CD14-positive monocyte (primary cell): ENCODE measurements at regions not wholly inside any gene's neighbourhood (a gene's known extent, or its start where the extent isn't known, plus 50 kb on each side); places are given as distances from the start of the nearest gene placed in this dataset.

Experiments
- DNase-seq, 3 donors: peaks; one replicate each; pipeline ENCODE4 v3.0.0-alpha.2; 2011 to 2022
- H2AFZ ChIP-seq: 2 replicates; pipeline ENCODE4 v1.6.0; 2012; ENCODE audit warnings: mild to moderate bottlenecking, low read depth, low read length, inconsistent platforms; ENCODE audit not compliant: insufficient read depth, poor library complexity, severe bottlenecking
- H3K27ac ChIP-seq, 2 donors: 1 replicate in 1 of 2; 2 replicates in 1 of 2; pipeline ENCODE4 v1.5.1; 2012 to 2013; ENCODE audit warnings: low read length in 2 of 2, control low read depth in 1 of 2, inconsistent platforms in 1 of 2, low read depth in 1 of 2, mild to moderate bottlenecking in 1 of 2
- H3K27me3 ChIP-seq, 2 donors: one replicate each; pipeline versions ENCODE4 v1.6.0 to v1.6.1; 2011 to 2013; ENCODE audit warnings: low read length in 2 of 2; ENCODE audit not compliant: control insufficient read depth in 2 of 2, insufficient read depth in 2 of 2
- H3K36me3 ChIP-seq, 2 donors: replicated peaks in 1 of 2; 1 replicate in 1 of 2; 2 replicates in 1 of 2; pipeline versions ENCODE4 v1.5.1 to v1.6.1; 2012 to 2013; ENCODE audit warnings: low read length in 2 of 2, control low read depth in 1 of 2, inconsistent platforms in 1 of 2, mild to moderate bottlenecking in 1 of 2; ENCODE audit not compliant: insufficient read depth in 2 of 2, control insufficient read depth in 1 of 2
- H3K4me1 ChIP-seq, 2 donors: 1 replicate in 1 of 2; 2 replicates in 1 of 2; pipeline versions ENCODE4 v1.5.1 to v1.6.1; 2012 to 2013; ENCODE audit warnings: low read length in 2 of 2, control low read depth in 1 of 2, inconsistent platforms in 1 of 2, mild to moderate bottlenecking in 1 of 2, moderate library complexity in 1 of 2; ENCODE audit not compliant: insufficient read depth in 2 of 2, control insufficient read depth in 1 of 2
- H3K4me2 ChIP-seq: replicated peaks from 2 replicates; pipeline ENCODE3; 2012; ENCODE audit warnings: low read length, moderate library complexity, mild to moderate bottlenecking; ENCODE audit not compliant: poor library complexity, severe bottlenecking; ENCODE audit errors: extremely low read depth
- H3K4me3 ChIP-seq, 3 experiments: fragments of 200-600 bp in 1 of 3; sonication (generic) in 1 of 3; replicated peaks in 1 of 3; 1 replicate in 2 of 3; 2 replicates in 1 of 3; pipeline ENCODE4 v1.5.1; 2011 to 2013; ENCODE audit warnings: low read length in 3 of 3, mild to moderate bottlenecking in 3 of 3, control low read depth in 2 of 3, low read depth in 2 of 3, inconsistent platforms in 1 of 3, moderate library complexity in 1 of 3
- H3K79me2 ChIP-seq: 2 replicates; pipeline ENCODE4 v1.6.0; 2012; ENCODE audit warnings: mild to moderate bottlenecking, control low read depth, inconsistent platforms, low read length, moderate library complexity; ENCODE audit not compliant: insufficient read depth
- H3K9ac ChIP-seq: 2 replicates; pipeline ENCODE4 v1.6.0; 2017; ENCODE audit warnings: low read length, mild to moderate bottlenecking; ENCODE audit not compliant: insufficient read depth, poor library complexity, severe bottlenecking
- H3K9me3 ChIP-seq, 2 donors: replicated peaks in 1 of 2; 1 replicate in 1 of 2; 2 replicates in 1 of 2; pipeline versions ENCODE4 v1.5.1 to v1.6.1; 2012 to 2013; ENCODE audit warnings: low read length in 2 of 2, control low read depth in 1 of 2; ENCODE audit not compliant: control insufficient read depth in 1 of 2, insufficient read depth in 1 of 2
- H4K20me1 ChIP-seq: 2 replicates; pipeline ENCODE4 v1.6.0; 2012; ENCODE audit warnings: mild to moderate bottlenecking, low read length, control low read depth, moderate library complexity; ENCODE audit not compliant: insufficient read depth
- H3K27ac Mint-ChIP-seq, 7 donors: one replicate each; pipeline ENCODE4 v1.8.0; 2020; ENCODE audit warnings: mild to moderate bottlenecking in 7 of 7, mixed read lengths in 7 of 7, moderate library complexity in 6 of 7, inconsistent platforms in 2 of 7
- H3K27me3 Mint-ChIP-seq, 3 donors: one replicate each; pipeline ENCODE4 v1.8.0; 2021 to 2022; ENCODE audit warnings: low read depth in 3 of 3, mild to moderate bottlenecking in 3 of 3, mixed read lengths in 3 of 3, moderate library complexity in 3 of 3, inconsistent platforms in 1 of 3
- H3K36me3 Mint-ChIP-seq, 2 donors: one replicate each; pipeline ENCODE4 v1.8.0; 2020; ENCODE audit warnings: mixed read lengths in 2 of 2, inconsistent platforms in 1 of 2, mild to moderate bottlenecking in 1 of 2
- H3K4me1 Mint-ChIP-seq: one replicate; pipeline ENCODE4 v1.8.0; 2020; ENCODE audit warnings: mild to moderate bottlenecking, mixed read lengths
- H3K4me3 Mint-ChIP-seq, 2 donors: one replicate each; pipeline ENCODE4 v1.8.0; 2020; ENCODE audit warnings: mild to moderate bottlenecking in 2 of 2, mixed read lengths in 2 of 2, moderate library complexity in 1 of 2
- H3K9me3 Mint-ChIP-seq, 7 donors: one replicate each; pipeline ENCODE4 v1.8.0; 2020 to 2022; ENCODE audit warnings: mixed read lengths in 7 of 7, mild to moderate bottlenecking in 6 of 7, moderate library complexity in 6 of 7, inconsistent platforms in 2 of 7
- WGBS: methylation state at CpG from one replicate; pipeline ENCODE4 v1.1.5; 2013; ENCODE audit warnings: missing lambda C conversion rate; ENCODE audit not compliant: insufficient coverage; 5-methylcytosine and 5-hydroxymethylcytosine counted together
- intact Hi-C, 2 donors: fragments of 100-400 bp; cut with micrococcal nuclease; formaldehyde crosslinking; loops; one replicate each; pipeline versions ENCODE4 v1.15.0 to v1.15.1; 2023
- TF ChIP-seq, protein P1 (sequence below): fragments of 200-600 bp; IDR thresholded peaks from one replicate; pipeline ENCODE4 v1.8.0; 2022; ENCODE audit warnings: antibody characterized with exemption, mild to moderate bottlenecking

DNA sequence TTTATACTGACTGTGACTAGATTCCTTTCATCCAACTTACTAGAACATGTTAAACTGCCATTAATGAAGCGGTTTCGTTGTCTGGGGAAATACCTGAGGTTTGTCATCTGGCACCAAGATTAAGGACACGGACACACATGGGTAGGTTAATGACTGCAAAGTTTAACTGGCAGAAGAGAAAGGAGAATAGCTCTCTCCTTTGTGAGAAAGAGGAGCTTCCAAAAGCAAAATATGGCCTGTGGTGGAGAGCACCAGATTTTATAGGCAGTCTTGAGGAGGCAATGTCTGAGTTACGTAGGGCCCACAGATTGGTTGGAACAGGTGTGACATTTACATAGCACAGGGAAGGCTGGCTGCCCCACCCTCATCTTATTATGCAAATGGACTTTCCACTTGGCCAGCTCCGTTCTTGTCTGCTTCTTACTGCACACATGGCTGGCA, 1193.0 kb upstream of the CELF2 start:
- H3K4me1 Mint-ChIP-seq, result no peaks in the 10 kb centered on the region
- Histone ChIP-seq H3K4me1 (no peaks in the 10 kb centered on the region), H4K20me1 (no peaks in the 10 kb centered on the region), H3K9ac (no peak overlapping the region), H3K36me3 (no peaks in the 10 kb centered on the region), H3K27ac (no peak overlapping the region), H3K27me3 (no peaks in the 10 kb centered on the region), H3K4me2 (no peak overlapping the region), H2AFZ (no peak overlapping the region), H3K9me3 (peaks cover 0 to 7% of the 10 kb centered on the region in 2 donors), H3K79me2 (no peaks in the 10 kb centered on the region), H3K4me3 (no peak overlapping the region)
- intact Hi-C loops, result no loop called here
- H3K9me3 Mint-ChIP-seq, result peaks cover 0 to 6% (median 4%) of the 10 kb centered on the region in 7 donors
- 96% methylated on average over 4 of the region's 5 CpGs for WGBS
- H3K27ac Mint-ChIP-seq, result no peak overlapping the region
- TF ChIP-seq, protein P1, sequence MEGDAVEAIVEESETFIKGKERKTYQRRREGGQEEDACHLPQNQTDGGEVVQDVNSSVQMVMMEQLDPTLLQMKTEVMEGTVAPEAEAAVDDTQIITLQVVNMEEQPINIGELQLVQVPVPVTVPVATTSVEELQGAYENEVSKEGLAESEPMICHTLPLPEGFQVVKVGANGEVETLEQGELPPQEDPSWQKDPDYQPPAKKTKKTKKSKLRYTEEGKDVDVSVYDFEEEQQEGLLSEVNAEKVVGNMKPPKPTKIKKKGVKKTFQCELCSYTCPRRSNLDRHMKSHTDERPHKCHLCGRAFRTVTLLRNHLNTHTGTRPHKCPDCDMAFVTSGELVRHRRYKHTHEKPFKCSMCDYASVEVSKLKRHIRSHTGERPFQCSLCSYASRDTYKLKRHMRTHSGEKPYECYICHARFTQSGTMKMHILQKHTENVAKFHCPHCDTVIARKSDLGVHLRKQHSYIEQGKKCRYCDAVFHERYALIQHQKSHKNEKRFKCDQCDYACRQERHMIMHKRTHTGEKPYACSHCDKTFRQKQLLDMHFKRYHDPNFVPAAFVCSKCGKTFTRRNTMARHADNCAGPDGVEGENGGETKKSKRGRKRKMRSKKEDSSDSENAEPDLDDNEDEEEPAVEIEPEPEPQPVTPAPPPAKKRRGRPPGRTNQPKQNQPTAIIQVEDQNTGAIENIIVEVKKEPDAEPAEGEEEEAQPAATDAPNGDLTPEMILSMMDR, result no peak
- no peak for DNase-seq
- no peaks in the 10 kb centered on the region for H3K36me3 Mint-ChIP-seq
- H3K27me3 Mint-ChIP-seq, result no peaks in the 10 kb centered on the region
- H3K4me3 Mint-ChIP-seq, result no peak overlapping the region

DNA sequence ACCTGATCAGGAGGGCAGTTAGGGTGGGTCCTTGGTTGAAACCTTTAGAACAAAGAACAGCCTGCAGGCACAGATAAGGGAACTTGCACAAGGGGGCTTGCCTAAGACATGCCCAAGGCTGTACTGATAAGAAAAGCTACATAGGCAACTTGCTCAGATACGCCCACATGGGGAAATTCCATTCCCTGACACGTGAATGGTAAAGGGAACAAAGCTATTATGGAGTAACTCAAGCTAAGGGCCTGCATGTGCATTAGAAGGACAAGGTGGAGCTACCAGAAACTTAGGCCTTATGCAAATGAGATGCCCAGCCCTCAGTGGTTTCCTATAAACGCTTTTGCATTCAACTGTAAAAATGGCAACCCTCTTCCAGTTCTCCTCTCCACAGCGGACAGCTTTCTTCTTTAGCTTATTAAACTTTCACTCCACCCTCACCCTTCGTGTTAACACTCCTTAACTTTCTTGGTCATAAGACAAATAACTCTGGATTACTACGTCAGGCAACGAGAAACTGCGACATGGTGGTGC, 1192.1 kb upstream of the CELF2 start:
- WGBS, result 71% methylated on average over 4 of the region's 8 CpGs

More for the DNA sequence above, 1192.1 kb upstream of the CELF2 start:
- intact Hi-C loops, result no loop called here
- H3K9ac ChIP-seq, result no peak overlapping the region
- no peaks in the 10 kb centered on the region for H3K36me3 Mint-ChIP-seq
- H4K20me1 ChIP-seq, result no peaks in the 10 kb centered on the region
- H3K4me2 ChIP-seq, result no peak overlapping the region
- no peak for DNase-seq
- H3K27me3 ChIP-seq, result no peaks in the 10 kb centered on the region
- peaks cover 0 to 1% (median 0%) of the 10 kb centered on the region in 3 donors for H3K27me3 Mint-ChIP-seq
- H3K9me3 ChIP-seq, result no peaks in the 10 kb centered on the region
- no peak overlapping the region for H3K27ac ChIP-seq
- H2AFZ ChIP-seq, result no peak overlapping the region
- H3K4me1 ChIP-seq, result no peaks in the 10 kb centered on the region
- no peaks in the 10 kb centered on the region for H3K4me1 Mint-ChIP-seq
- H3K79me2 ChIP-seq, result no peaks in the 10 kb centered on the region
- TF ChIP-seq, protein P1, result no peak
- peaks cover 0 to 4% (median 2%) of the 10 kb centered on the region in 7 donors for H3K9me3 Mint-ChIP-seq
- no peak overlapping the region for H3K27ac Mint-ChIP-seq
- H3K36me3 ChIP-seq, result no peaks in the 10 kb centered on the region
- no peak overlapping the region for H3K4me3 ChIP-seq
- H3K4me3 Mint-ChIP-seq, result no peak overlapping the region
